B cell (primary cell): ENCODE measurements at regions not wholly inside any gene's neighbourhood (a gene's known extent, or its start where the extent isn't known, plus 50 kb on each side); places are given as distances from the start of the nearest gene placed in this dataset.

ENCODE experiments used
- ATAC-seq: fragments of 200-7000 bp; cut with Tn5 transposase; one replicate; pipeline ENCODE4 v1.10.0; 2021; ENCODE audit warnings: low read depth, mild to moderate bottlenecking, moderate number of reproducible peaks, moderate library complexity
- CTCF ChIA-PET: fragments of 350-600 bp; sonication (Branson Sonifier 250); formaldehyde crosslinking; loops from one replicate; lab custom pipeline; 2021; ENCODE audit warnings: antibody characterized with exemption, inconsistent platforms; lab: Charles Lee
- POLR2A ChIA-PET: fragments of 350-600 bp; sonication (Branson Sonifier 250); formaldehyde crosslinking; loops from one replicate; lab custom pipeline; 2021; ENCODE audit warnings: antibody characterized with exemption; lab: Charles Lee
- DNase-seq: peaks from one replicate; pipeline ENCODE4 v3.0.0; 2013
- H2AFZ ChIP-seq: 2 replicates; pipeline ENCODE4 v1.6.1; 2012; ENCODE audit warnings: mild to moderate bottlenecking, low read depth, low read length; ENCODE audit not compliant: insufficient read depth, poor library complexity, severe bottlenecking
- H3K27ac ChIP-seq, 2 donors: 1 replicate in 1 of 2; 2 replicates in 1 of 2; pipeline ENCODE4 v1.5.1; 2012 to 2013; ENCODE audit warnings: low read length in 2 of 2, mild to moderate bottlenecking in 2 of 2, moderate library complexity in 1 of 2
- H3K27me3 ChIP-seq, 4 experiments: fragments of 200-600 bp in 1 of 4; sonication (generic) in 1 of 4; replicated peaks in 1 of 4; 1 replicate in 2 of 4; 2 replicates in 2 of 4; pipeline versions ENCODE4 v1.6.1 to v1.7.0; 2013 to 2016; ENCODE audit warnings: low read length in 3 of 4, mild to moderate bottlenecking in 2 of 4, mixed read lengths in 1 of 4, moderate library complexity in 1 of 4; ENCODE audit not compliant: insufficient read depth in 4 of 4, control insufficient read depth in 3 of 4; ENCODE audit errors: control extremely low read depth in 1 of 4
- H3K36me3 ChIP-seq, 2 experiments: replicated peaks in 1 of 2; 1 replicate in 1 of 2; 2 replicates in 1 of 2; pipeline versions ENCODE4 v1.6.1 to v1.7.1; 2013; ENCODE audit warnings: low read length in 1 of 2; ENCODE audit not compliant: insufficient read depth in 2 of 2, control insufficient read depth in 1 of 2; ENCODE audit errors: control extremely low read depth in 1 of 2, extremely low read depth in 1 of 2
- H3K4me1 ChIP-seq, 2 donors: fragments of 200-600 bp in 1 of 2; sonication (generic) in 1 of 2; 1 replicate in 1 of 2; 2 replicates in 1 of 2; pipeline versions ENCODE4 v1.5.1 to v1.6.1; 2013 to 2017; ENCODE audit warnings: low read length in 2 of 2; ENCODE audit not compliant: control insufficient read depth in 2 of 2, insufficient read depth in 2 of 2
- H3K4me2 ChIP-seq: replicated peaks from 2 replicates; pipeline ENCODE3; 2012; ENCODE audit warnings: mild to moderate bottlenecking, low read depth, low read length; ENCODE audit not compliant: poor library complexity, severe bottlenecking
- H3K4me3 ChIP-seq, 5 experiments: fragments of 200-600 bp in 1 of 5; sonication (generic) in 1 of 5; 1 replicate in 3 of 5; 2 replicates in 2 of 5; pipeline versions ENCODE4 v1.5.1 to v1.7.0; 2011 to 2016; ENCODE audit warnings: low read length in 4 of 5, mild to moderate bottlenecking in 4 of 5, low read depth in 2 of 5, control low read depth in 1 of 5, moderate library complexity in 1 of 5; ENCODE audit not compliant: insufficient read depth in 1 of 5; ENCODE audit errors: control extremely low read depth in 1 of 5, extremely low read depth in 1 of 5
- H3K79me2 ChIP-seq: fragments of 200-600 bp; sonication (generic); one replicate; pipeline ENCODE4 v1.6.0; 2016; ENCODE audit warnings: low read length; ENCODE audit not compliant: control insufficient read depth, insufficient read depth
- H3K9ac ChIP-seq: fragments of 200-600 bp; sonication (generic); 2 replicates; pipeline ENCODE4 v1.6.1; 2017; ENCODE audit warnings: mild to moderate bottlenecking, low read length, moderate library complexity
- H3K9me3 ChIP-seq, 3 donors: one replicate each; pipeline versions ENCODE4 v1.6.1 to v1.7.1; 2013; ENCODE audit warnings: low read length in 2 of 3; ENCODE audit not compliant: control insufficient read depth in 2 of 3, insufficient read depth in 1 of 3; ENCODE audit errors: control extremely low read depth in 1 of 3
- H4K20me1 ChIP-seq: 2 replicates; pipeline ENCODE4 v1.6.0; 2012; ENCODE audit warnings: mild to moderate bottlenecking, low read length; ENCODE audit not compliant: insufficient read depth, control insufficient read depth, poor library complexity, severe bottlenecking
- H3K27ac Mint-ChIP-seq: one replicate; pipeline ENCODE4 v1.8.0; 2021; ENCODE audit warnings: mixed read lengths
- H3K27me3 Mint-ChIP-seq: one replicate; pipeline ENCODE4 v1.8.0; 2021; ENCODE audit warnings: mixed read lengths
- H3K4me1 Mint-ChIP-seq: one replicate; pipeline ENCODE4 v1.8.0; 2021; ENCODE audit warnings: mixed read lengths
- H3K4me3 Mint-ChIP-seq: one replicate; pipeline ENCODE4 v1.8.0; 2021; ENCODE audit warnings: mixed read lengths
- H3K9me3 Mint-ChIP-seq: one replicate; pipeline ENCODE4 v1.8.0; 2022; ENCODE audit warnings: mixed read lengths; ENCODE audit not compliant: insufficient read depth
- EZH2 ChIP-seq: IDR thresholded peaks from 2 replicates; pipeline ENCODE4 v1.6.1; 2012; ENCODE audit warnings: borderline replicate concordance, low read depth, mild to moderate bottlenecking, moderate library complexity, low read length; ENCODE audit not compliant: insufficient read depth, poor library complexity, severe bottlenecking
- WGBS: methylation state at CpG from one replicate; pipeline ENCODE4 v1.1.5; 2013; ENCODE audit warnings: missing lambda C conversion rate; ENCODE audit not compliant: insufficient coverage; 5-methylcytosine and 5-hydroxymethylcytosine counted together
- intact Hi-C: fragments of 100-400 bp; cut with micrococcal nuclease; formaldehyde crosslinking; loops from one replicate; pipeline ENCODE4 v1.10.0; 2022
- TF ChIP-seq, protein P1 (sequence below): fragments of 200-600 bp; IDR thresholded peaks from one replicate; pipeline ENCODE4 v1.8.0; 2022; ENCODE audit warnings: antibody characterized with exemption, mild to moderate bottlenecking

GRCh38 chr11:38796281-38796680, 2198.2 kb upstream of the RAG2 start:
- Mint-ChIP-seq H3K27me3 (no peaks in the 10 kb centered on the region), H3K4me1 (no peaks in the 10 kb centered on the region), H3K4me3 (no peak overlapping the region), H3K27ac (no peak overlapping the region), H3K9me3 (no peaks in the 10 kb centered on the region)
- intact Hi-C loops, result no loop called here
- no peak overlapping the region for H2AFZ ChIP-seq
- no peaks in the 10 kb centered on the region for H3K36me3 ChIP-seq
- no peak overlapping the region for H3K9ac ChIP-seq
- H3K4me3 ChIP-seq, result no peak overlapping the region
- DNase-seq (no peak), ATAC-seq (no peak)
- no peaks in the 10 kb centered on the region for H3K9me3 ChIP-seq
- no peaks in the 10 kb centered on the region for H3K79me2 ChIP-seq
- H3K27ac ChIP-seq, result no peak overlapping the region
- H4K20me1 ChIP-seq, result no peaks in the 10 kb centered on the region
- no CpG with 5 or more reads among the region's 1 CpG for WGBS
- no peaks in the 10 kb centered on the region for H3K4me1 ChIP-seq
- no peaks in the 10 kb centered on the region for H3K27me3 ChIP-seq
- H3K4me2 ChIP-seq, result no peak overlapping the region
- POLR2A ChIA-PET, result no interaction called here
- TF ChIP-seq EZH2, result no peak
- TF ChIP-seq, protein P1, sequence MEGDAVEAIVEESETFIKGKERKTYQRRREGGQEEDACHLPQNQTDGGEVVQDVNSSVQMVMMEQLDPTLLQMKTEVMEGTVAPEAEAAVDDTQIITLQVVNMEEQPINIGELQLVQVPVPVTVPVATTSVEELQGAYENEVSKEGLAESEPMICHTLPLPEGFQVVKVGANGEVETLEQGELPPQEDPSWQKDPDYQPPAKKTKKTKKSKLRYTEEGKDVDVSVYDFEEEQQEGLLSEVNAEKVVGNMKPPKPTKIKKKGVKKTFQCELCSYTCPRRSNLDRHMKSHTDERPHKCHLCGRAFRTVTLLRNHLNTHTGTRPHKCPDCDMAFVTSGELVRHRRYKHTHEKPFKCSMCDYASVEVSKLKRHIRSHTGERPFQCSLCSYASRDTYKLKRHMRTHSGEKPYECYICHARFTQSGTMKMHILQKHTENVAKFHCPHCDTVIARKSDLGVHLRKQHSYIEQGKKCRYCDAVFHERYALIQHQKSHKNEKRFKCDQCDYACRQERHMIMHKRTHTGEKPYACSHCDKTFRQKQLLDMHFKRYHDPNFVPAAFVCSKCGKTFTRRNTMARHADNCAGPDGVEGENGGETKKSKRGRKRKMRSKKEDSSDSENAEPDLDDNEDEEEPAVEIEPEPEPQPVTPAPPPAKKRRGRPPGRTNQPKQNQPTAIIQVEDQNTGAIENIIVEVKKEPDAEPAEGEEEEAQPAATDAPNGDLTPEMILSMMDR, result no peak
- CTCF ChIA-PET, result no interaction called here

DNA sequence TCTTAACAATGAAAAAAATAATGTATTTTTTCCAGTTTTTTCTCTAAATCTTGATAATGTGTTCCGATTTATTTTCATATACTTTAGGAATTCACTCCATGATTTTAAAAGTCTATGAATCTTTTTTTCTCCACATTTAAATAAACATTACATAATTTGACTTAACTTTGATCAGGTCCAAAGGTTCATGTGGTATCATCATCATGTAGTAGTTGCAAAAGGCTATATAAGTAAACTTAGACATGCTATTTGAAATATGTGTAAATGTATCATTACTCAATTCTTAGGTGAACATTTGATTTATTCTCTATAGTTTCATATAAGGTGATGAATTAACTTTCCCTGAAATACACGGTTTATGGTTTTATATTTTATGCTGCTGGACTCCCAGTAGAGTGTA, 2197.0 kb upstream of the RAG2 start:
- Mint-ChIP-seq H3K27ac (no peak overlapping the region), H3K4me1 (no peaks in the 10 kb centered on the region), H3K27me3 (no peaks in the 10 kb centered on the region), H3K9me3 (no peaks in the 10 kb centered on the region), H3K4me3 (no peak overlapping the region)
- H3K4me2 ChIP-seq, result no peak overlapping the region
- no peak overlapping the region for H2AFZ ChIP-seq
- no peaks in the 10 kb centered on the region for H4K20me1 ChIP-seq
- ChIA-PET CTCF (no interaction called here), POLR2A (no interaction called here)
- DNase-seq, result no peak
- no peaks in the 10 kb centered on the region for H3K9me3 ChIP-seq
- H3K4me1 ChIP-seq, result no peaks in the 10 kb centered on the region
- intact Hi-C loops, result no loop called here
- no peak overlapping the region for H3K4me3 ChIP-seq
- TF ChIP-seq, protein P1, result no peak
- no peak for TF ChIP-seq EZH2
- H3K27me3 ChIP-seq, result no peaks in the 10 kb centered on the region
- H3K9ac ChIP-seq, result no peak overlapping the region
- H3K36me3 ChIP-seq, result no peaks in the 10 kb centered on the region
- H3K79me2 ChIP-seq, result no peaks in the 10 kb centered on the region
- no CpG with 5 or more reads among the region's 2 CpGs for WGBS
- H3K27ac ChIP-seq, result no peak overlapping the region
- no peak for ATAC-seq
